Endothelial cell of umbilical vein (primary cell): ENCODE measurements at regions not wholly inside any gene's neighbourhood (a gene's known extent, or its start where the extent isn't known, plus 50 kb on each side); places are given as distances from the start of the nearest gene placed in this dataset.

ENCODE experiments used
- BruUV-seq: library from RNA; stranded (reverse); fragments of 400-500 nt; replicated peaks from 2 replicates; lab custom pipeline; 2021; lab: Mats Ljungman, UMichigan
- CTCF ChIA-PET: fragments of 300-600, 350-600 bp; sonication (Branson Sonifier 250); formaldehyde crosslinking; loops from one replicate; lab custom pipeline; 2021; ENCODE audit warnings: antibody characterized with exemption, inconsistent platforms; lab: Charles Lee
- POLR2A ChIA-PET: fragments of 300-600, 350-600 bp; sonication (Branson Sonifier 250); formaldehyde crosslinking; loops from one replicate; lab custom pipeline; 2021; ENCODE audit warnings: antibody characterized with exemption, inconsistent platforms; lab: Charles Lee
- DNase-seq: peaks from one replicate; pipeline ENCODE4 v3.0.0-alpha.2; 2011; ENCODE audit warnings: low read depth, low spot score
- FAIRE-seq: peaks from 2 replicates; lab custom pipeline; 2011; peaks lifted over from hg19 to GRCh38; lab: Jason Lieb, UNC
- H2AFZ ChIP-seq: 2 replicates; pipeline ENCODE4 v1.6.0; 2012; ENCODE audit warnings: low read depth, low read length, control low read depth, inconsistent platforms
- H3K27ac ChIP-seq: 2 replicates; pipeline ENCODE4 v1.5.1; 2011; ENCODE audit warnings: low read depth, mild to moderate bottlenecking, control low read depth, low read length, moderate library complexity; ENCODE audit not compliant: insufficient read depth
- H3K27me3 ChIP-seq, 2 experiments: 2 replicates each; pipeline versions ENCODE4 v1.6.0 to v1.6.1; 2011; ENCODE audit warnings: low read length in 2 of 2, mixed read lengths in 1 of 2; ENCODE audit not compliant: control insufficient read depth in 2 of 2, insufficient read depth in 2 of 2
- H3K36me3 ChIP-seq, 2 experiments: 2 replicates in 1 of 2; 3 replicates in 1 of 2; pipeline ENCODE4 v1.5.1; 2011; ENCODE audit warnings: low read length in 2 of 2, mild to moderate bottlenecking in 1 of 2, moderate library complexity in 1 of 2; ENCODE audit not compliant: control insufficient read depth in 2 of 2, insufficient read depth in 2 of 2; ENCODE audit errors: extremely low read depth in 1 of 2
- H3K4me1 ChIP-seq: 3 replicates; pipeline ENCODE4 v1.5.1; 2011; ENCODE audit warnings: mild to moderate bottlenecking, low read length; ENCODE audit not compliant: control insufficient read depth, insufficient read depth; ENCODE audit errors: extremely low read depth
- H3K4me2 ChIP-seq: 2 replicates; pipeline ENCODE4 v1.6.1; 2011; ENCODE audit warnings: low read length, control low read depth, mixed read lengths; ENCODE audit not compliant: insufficient read depth
- H3K4me3 ChIP-seq, 3 experiments: fragments of 200-600 bp in 1 of 3; sonication (generic), shearing (Covaris generic) in 1 of 3; replicated peaks in 1 of 3; 2 replicates each; pipeline ENCODE4 v1.5.1; 2011 to 2016; ENCODE audit warnings: control low read depth in 3 of 3, low read length in 3 of 3, mild to moderate bottlenecking in 2 of 3, inconsistent platforms in 1 of 3, low read depth in 1 of 3, moderate library complexity in 1 of 3; ENCODE audit not compliant: insufficient read depth in 1 of 3
- H3K79me2 ChIP-seq: 2 replicates; pipeline ENCODE4 v1.6.0; 2012; ENCODE audit warnings: low read length, inconsistent platforms; ENCODE audit not compliant: control insufficient read depth, insufficient read depth
- H3K9ac ChIP-seq: replicated peaks from 2 replicates; pipeline ENCODE3; 2011; ENCODE audit warnings: low read length, control low read depth; ENCODE audit not compliant: insufficient read depth; ENCODE audit errors: extremely low read depth
- H3K9me1 ChIP-seq: replicated peaks from 3 replicates; pipeline ENCODE4 v1.6.0; 2011; ENCODE audit warnings: mild to moderate bottlenecking, low read length; ENCODE audit not compliant: control insufficient read depth, insufficient read depth; ENCODE audit errors: extremely low read depth
- H3K9me3 ChIP-seq: replicated peaks from 2 replicates; pipeline ENCODE4 v1.5.1; 2012; ENCODE audit warnings: low read length, inconsistent platforms; ENCODE audit not compliant: control insufficient read depth, insufficient read depth
- H4K20me1 ChIP-seq: replicated peaks from 2 replicates; pipeline ENCODE3; 2011; ENCODE audit warnings: mild to moderate bottlenecking, low read length; ENCODE audit not compliant: control insufficient read depth, insufficient read depth; ENCODE audit errors: extremely low read depth
- EZH2 ChIP-seq: IDR thresholded peaks from 2 replicates; pipeline ENCODE4 v1.6.1; 2012; ENCODE audit warnings: borderline replicate concordance, low read depth, mild to moderate bottlenecking, moderate library complexity, low read length, inconsistent platforms; ENCODE audit not compliant: severe bottlenecking
- FOS ChIP-seq: IDR thresholded peaks from 2 replicates; pipeline ENCODE4 v1.6.1; 2011; ENCODE audit warnings: mild to moderate bottlenecking, low read length, moderate library complexity, borderline replicate concordance; ENCODE audit not compliant: insufficient read depth
- GATA2 ChIP-seq: IDR thresholded peaks from 2 replicates; pipeline ENCODE4 v1.7.0; 2011; ENCODE audit warnings: low read depth, mild to moderate bottlenecking, moderate library complexity, mixed read lengths, low read length; ENCODE audit not compliant: insufficient read length, insufficient read depth
- JUN ChIP-seq: IDR thresholded peaks from 2 replicates; pipeline ENCODE4 v1.6.1; 2011; ENCODE audit warnings: borderline replicate concordance, low read depth; ENCODE audit not compliant: insufficient read length, insufficient read depth
- MYC ChIP-seq: IDR thresholded peaks from one replicate; pipeline ENCODE4 v1.6.1; 2011; ENCODE audit warnings: mild to moderate bottlenecking, low read depth, low read length
- POLR2A ChIP-seq: IDR thresholded peaks from 2 replicates; pipeline ENCODE4 v1.6.1; 2012; ENCODE audit warnings: low read depth, mild to moderate bottlenecking, control low read depth, low read length
- POLR2AphosphoS5 ChIP-seq: IDR thresholded peaks from 2 replicates; pipeline ENCODE4 v1.6.1; 2012; ENCODE audit warnings: low read depth, mild to moderate bottlenecking, control low read depth, low read length, moderate library complexity; ENCODE audit not compliant: insufficient read depth
- dilution Hi-C: fragments of 300-500 bp; cut with MboI; formaldehyde crosslinking; loops from one replicate; pipeline ENCODE4 v1.15.0; 2019; ENCODE audit warnings: low sequenced_read_pairs; ENCODE audit not compliant: extremely low pct_ligation_motif_present
- intact Hi-C: fragments of 100-400 bp; cut with micrococcal nuclease; formaldehyde crosslinking; loops from one replicate; pipeline ENCODE4 v1.10.0; 2022
- TF ChIP-seq, protein P1 (sequence below): IDR thresholded peaks from 2 replicates; pipeline ENCODE4 v1.6.1; 2011; ENCODE audit not compliant: insufficient read depth, insufficient read length
- TF ChIP-seq, protein P2 (sequence below), 2 donors: IDR thresholded peaks; 1 replicate in 1 of 2; 2 replicates in 1 of 2; pipeline ENCODE4 v1.5.1; 2011; ENCODE audit warnings: low read length in 2 of 2, mild to moderate bottlenecking in 2 of 2, moderate library complexity in 2 of 2, control low read depth in 1 of 2, inconsistent platforms in 1 of 2, low read depth in 1 of 2; ENCODE audit not compliant: insufficient read depth in 1 of 2; ENCODE audit errors: extremely low read depth in 1 of 2

GRCh38 chr12:89213747-89214146 is 138.6 kb downstream of the DUSP6 start:
- POLR2A ChIA-PET = no interaction called here
- Histone ChIP-seq H3K79me2 (no peaks in the 10 kb centered on the region), H2AFZ (no peak overlapping the region), H3K4me3 (no peak overlapping the region), H4K20me1 (no peaks in the 10 kb centered on the region), H3K27ac (no peak overlapping the region), H3K27me3 (no peaks in the 10 kb centered on the region), H3K9ac (no peak overlapping the region), H3K36me3 (no peaks in the 10 kb centered on the region), H3K4me2 (no peak overlapping the region), H3K9me1 (no peaks in the 10 kb centered on the region), H3K4me1 (peaks cover 7% of the 10 kb centered on the region), H3K9me3 (no peaks in the 10 kb centered on the region)
- BruUV-seq = no TSS peak
- intact Hi-C loops (loop anchor here (5.0 kb wide), 1 partner anchor 161 kb away; no protein-coding TSS in a partner anchor), dilution Hi-C loops (no loop called here)
- TF ChIP-seq, protein P1, sequence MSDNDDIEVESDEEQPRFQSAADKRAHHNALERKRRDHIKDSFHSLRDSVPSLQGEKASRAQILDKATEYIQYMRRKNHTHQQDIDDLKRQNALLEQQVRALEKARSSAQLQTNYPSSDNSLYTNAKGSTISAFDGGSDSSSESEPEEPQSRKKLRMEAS = no peak
- no peak for TF ChIP-seq POLR2AphosphoS5
- no peak for TF ChIP-seq EZH2
- TF ChIP-seq FOS = no peak
- TF ChIP-seq GATA2 = no peak
- TF ChIP-seq, protein P2, sequence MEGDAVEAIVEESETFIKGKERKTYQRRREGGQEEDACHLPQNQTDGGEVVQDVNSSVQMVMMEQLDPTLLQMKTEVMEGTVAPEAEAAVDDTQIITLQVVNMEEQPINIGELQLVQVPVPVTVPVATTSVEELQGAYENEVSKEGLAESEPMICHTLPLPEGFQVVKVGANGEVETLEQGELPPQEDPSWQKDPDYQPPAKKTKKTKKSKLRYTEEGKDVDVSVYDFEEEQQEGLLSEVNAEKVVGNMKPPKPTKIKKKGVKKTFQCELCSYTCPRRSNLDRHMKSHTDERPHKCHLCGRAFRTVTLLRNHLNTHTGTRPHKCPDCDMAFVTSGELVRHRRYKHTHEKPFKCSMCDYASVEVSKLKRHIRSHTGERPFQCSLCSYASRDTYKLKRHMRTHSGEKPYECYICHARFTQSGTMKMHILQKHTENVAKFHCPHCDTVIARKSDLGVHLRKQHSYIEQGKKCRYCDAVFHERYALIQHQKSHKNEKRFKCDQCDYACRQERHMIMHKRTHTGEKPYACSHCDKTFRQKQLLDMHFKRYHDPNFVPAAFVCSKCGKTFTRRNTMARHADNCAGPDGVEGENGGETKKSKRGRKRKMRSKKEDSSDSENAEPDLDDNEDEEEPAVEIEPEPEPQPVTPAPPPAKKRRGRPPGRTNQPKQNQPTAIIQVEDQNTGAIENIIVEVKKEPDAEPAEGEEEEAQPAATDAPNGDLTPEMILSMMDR (IDR thresholded peaks at IDR 0.05; ENCODE audit: extremely low read depth in 1 of 2, insufficient read depth in 1 of 2, low read depth in 1 of 2, low read length in 2 of 2) = no peak
- no peak for TF ChIP-seq POLR2A
- no peak for TF ChIP-seq JUN
- no peak for TF ChIP-seq MYC
- no peak for FAIRE-seq
- no peak for DNase-seq
- CTCF ChIA-PET = no interaction called here
